ENCODE measurements at regions not wholly inside any gene's neighbourhood (a gene's known extent, or its start where the extent isn't known, plus 50 kb on each side); places are given as distances from the start of the nearest gene placed in this dataset.
A peak's percentile ranks its signal among the peaks of the same experiment; 100 is the strongest.

- Histone ChIP-seq H3K9me2 (ENCODE audit: insufficient read depth, low read length) (no peaks in the 10 kb centered on the region), H2AFZ (ENCODE audit: low read depth, low read length) (no peak overlapping the region), H3K4me2 (ENCODE audit: low read length) (peak overlapping the region; percentile 65), H3K36me3 (ENCODE audit: insufficient read depth, low read length) (no peaks in the 10 kb centered on the region), H3K79me2 (replicated peaks; ENCODE audit: insufficient read depth, low read length) (no peaks in the 10 kb centered on the region), H3F3A (ENCODE audit: insufficient read depth, low read length, poor library complexity, severe bottlenecking) (peaks cover 14% of the 10 kb centered on the region), H3K9ac (ENCODE audit: low read length) (peak overlapping the region; percentile 58), H3K4me3 (ENCODE audit: low read length) (peak overlapping the region; percentile 50), H3K27me3 (ENCODE audit: insufficient read depth, low read depth, low read length) (no peaks in the 10 kb centered on the region), H3K27ac (ENCODE audit: low read length) (peak overlapping the region; percentile 93), H4K20me1 (ENCODE audit: insufficient read depth) (no peaks in the 10 kb centered on the region), H3K9me3 (ENCODE audit: low read length) (no peaks in the 10 kb centered on the region)
- peak; percentile 49 for TF ChIP-seq POLR2AphosphoS5 (IDR thresholded peaks at IDR 0.05)
- TF ChIP-seq MXI1 (conservative IDR thresholded peaks at IDR 0.05; ENCODE audit: poor library complexity, severe bottlenecking), result no peak
- TF ChIP-seq RAD21 (conservative IDR thresholded peaks at IDR 0.05), result no peak
- TF ChIP-seq EP300 (conservative IDR thresholded peaks at IDR 0.05; ENCODE audit: poor library complexity, severe bottlenecking), result peak; percentile 68
- TF ChIP-seq SMC3 (conservative IDR thresholded peaks at IDR 0.05; ENCODE audit: poor library complexity), result peak; percentile 24
These were observed 539.3 kb upstream of the ID4 start for GRCh38 chr6:19297880-19298279.

- Histone ChIP-seq H3K9me3 (ENCODE audit: low read length) (no peaks in the 10 kb centered on the region), H3K27ac (ENCODE audit: low read length) (peak overlapping the region; percentile 93), H4K20me1 (ENCODE audit: insufficient read depth) (no peaks in the 10 kb centered on the region), H3K4me3 (ENCODE audit: low read length) (peak overlapping the region; percentile 50), H3K4me2 (ENCODE audit: low read length) (peak overlapping the region; percentile 65), H3F3A (ENCODE audit: insufficient read depth, low read length, poor library complexity, severe bottlenecking) (peaks cover 14% of the 10 kb centered on the region), H3K79me2 (replicated peaks; ENCODE audit: insufficient read depth, low read length) (no peaks in the 10 kb centered on the region), H3K27me3 (ENCODE audit: insufficient read depth, low read depth, low read length) (no peaks in the 10 kb centered on the region), H3K9ac (ENCODE audit: low read length) (peak overlapping the region; percentile 58), H3K36me3 (ENCODE audit: insufficient read depth, low read length) (no peaks in the 10 kb centered on the region), H3K9me2 (ENCODE audit: insufficient read depth, low read length) (no peaks in the 10 kb centered on the region), H2AFZ (ENCODE audit: low read depth, low read length) (peak overlapping the region; percentile 28)
- TF ChIP-seq MXI1 (conservative IDR thresholded peaks at IDR 0.05; ENCODE audit: poor library complexity, severe bottlenecking) (no peak), REST (IDR thresholded peaks at IDR 0.05; ENCODE audit: borderline replicate concordance) (no peak), TAF1 (IDR thresholded peaks at IDR 0.05; ENCODE audit: low read depth) (no peak), RAD21 (conservative IDR thresholded peaks at IDR 0.05) (no peak), POLR2AphosphoS5 (IDR thresholded peaks at IDR 0.05) (no peak), EP300 (conservative IDR thresholded peaks at IDR 0.05; ENCODE audit: poor library complexity, severe bottlenecking) (no peak), SMC3 (conservative IDR thresholded peaks at IDR 0.05; ENCODE audit: poor library complexity) (no peak), CTCF (IDR thresholded peaks at IDR 0.05; ENCODE audit: poor library complexity, severe bottlenecking) (no peak), EZH2 (IDR thresholded peaks at IDR 0.05; ENCODE audit: borderline replicate concordance, insufficient read depth, low read length, poor library complexity, severe bottlenecking) (no peak)
These were observed 538.7 kb upstream of the ID4 start for GRCh38 chr6:19298421-19298820.
